AG08396 (cell line): ENCODE measurements at regions not wholly inside any gene's neighbourhood (a gene's known extent, or its start where the extent isn't known, plus 50 kb on each side); places are given as distances from the start of the nearest gene placed in this dataset.

Experiments
- DNase-seq: peaks from one replicate; pipeline ENCODE4 v3.0.0; 2012; ENCODE audit warnings: low spot score, mixed read lengths

DNA sequence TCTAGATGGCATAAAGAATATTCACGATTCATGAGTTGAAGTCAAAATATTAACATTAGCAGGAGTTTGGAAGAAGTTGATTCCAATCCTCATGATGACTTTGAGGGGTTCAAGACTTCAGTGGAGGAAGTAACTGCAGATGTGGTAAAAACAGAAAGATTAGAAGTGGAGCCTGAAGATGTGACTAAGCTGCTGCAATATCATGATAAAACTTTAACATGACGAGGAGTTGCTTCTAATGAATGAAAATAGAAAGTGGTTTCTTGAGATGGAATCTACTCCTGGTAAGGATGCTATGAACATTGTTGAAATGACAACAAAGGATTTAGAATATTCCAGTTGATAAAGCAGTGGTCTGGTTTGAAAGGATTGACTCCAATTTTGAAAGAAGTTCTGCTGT lies 70.1 kb upstream of the TMLHE start:
- DNase-seq: no peak

DNA sequence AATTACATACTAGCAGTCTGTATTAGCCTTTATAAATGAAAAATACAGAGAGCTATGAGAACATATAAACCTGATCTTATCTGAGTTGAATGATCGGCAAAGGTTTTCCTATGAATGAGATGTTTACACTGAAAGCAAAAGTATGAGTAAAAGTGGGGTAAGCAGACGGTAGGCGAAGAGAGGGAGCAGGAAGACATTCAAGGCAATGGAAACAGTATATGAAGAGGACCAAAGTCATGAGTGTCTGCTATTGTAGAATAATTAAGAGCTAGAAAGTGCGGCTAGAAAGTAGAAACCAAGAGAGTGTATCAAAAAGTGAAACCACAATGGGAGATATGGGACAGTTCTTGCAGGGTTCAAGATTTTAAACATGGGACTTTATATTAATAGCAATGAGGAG lies 67.0 kb upstream of the TMLHE start:
- no peak for DNase-seq

- no peak for DNase-seq
Measured at GRCh38 chrX:155673338-155673737, 60.6 kb upstream of the TMLHE start.

DNA sequence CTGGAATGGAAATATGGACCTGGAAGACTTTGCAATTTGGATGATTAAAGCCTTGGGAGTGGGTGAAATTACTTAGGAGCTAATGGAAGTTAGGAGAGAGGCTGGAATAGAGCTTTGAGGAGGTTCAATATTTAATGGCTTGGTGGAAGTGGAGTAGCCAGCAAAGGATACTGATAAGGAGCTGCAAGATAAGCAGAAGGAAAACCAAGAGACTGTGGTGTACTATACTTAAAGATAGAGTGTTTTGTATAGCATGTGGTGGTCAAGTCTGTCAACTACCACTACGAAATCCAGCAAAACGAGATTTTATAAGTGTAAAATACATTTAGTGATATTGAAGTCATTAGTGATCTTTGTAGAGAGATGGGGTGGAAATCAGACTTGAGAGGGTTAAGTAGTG lies 54.0 kb upstream of the TMLHE start:
- no peak for DNase-seq
